HuH-7 (cell line): ENCODE measurements at regions not wholly inside any gene's neighbourhood (a gene's known extent, or its start where the extent isn't known, plus 50 kb on each side); places are given as distances from the start of the nearest gene placed in this dataset.

Experiments
- DNase-seq: peaks from one replicate; pipeline ENCODE4 v3.0.0; 2011; ENCODE audit warnings: low spot score

DNA sequence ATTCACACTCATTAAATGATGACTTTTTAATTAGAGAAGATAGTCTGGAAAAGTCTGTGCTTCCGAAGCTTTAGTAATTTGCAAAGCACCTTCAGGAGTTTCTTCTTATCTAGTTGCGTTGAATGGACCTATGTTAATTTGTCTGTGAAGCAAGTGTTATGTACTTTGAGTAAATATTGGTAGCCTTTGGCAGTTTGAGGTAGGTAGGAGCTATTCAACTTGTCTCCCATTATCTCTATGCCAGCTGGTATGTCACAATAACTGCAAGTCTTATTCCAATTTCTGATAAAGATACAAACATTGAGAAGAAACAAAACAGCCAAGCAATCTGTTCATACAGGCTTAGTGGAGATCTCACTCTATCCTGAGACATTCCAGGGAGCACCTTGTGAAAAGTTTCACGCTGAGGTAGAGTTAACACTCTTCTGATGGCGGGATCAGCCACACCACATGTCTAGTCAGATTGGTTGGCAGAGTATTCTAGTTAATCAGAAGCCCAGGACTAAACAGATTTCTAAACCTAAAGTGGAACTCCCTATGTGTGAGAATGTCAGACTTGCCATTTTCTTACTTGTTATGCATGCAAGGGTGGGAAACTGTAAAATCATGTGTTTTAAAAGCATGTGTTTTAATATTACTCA, 219.8 kb upstream of the MANEA start:
- DNase-seq = no peak

DNA sequence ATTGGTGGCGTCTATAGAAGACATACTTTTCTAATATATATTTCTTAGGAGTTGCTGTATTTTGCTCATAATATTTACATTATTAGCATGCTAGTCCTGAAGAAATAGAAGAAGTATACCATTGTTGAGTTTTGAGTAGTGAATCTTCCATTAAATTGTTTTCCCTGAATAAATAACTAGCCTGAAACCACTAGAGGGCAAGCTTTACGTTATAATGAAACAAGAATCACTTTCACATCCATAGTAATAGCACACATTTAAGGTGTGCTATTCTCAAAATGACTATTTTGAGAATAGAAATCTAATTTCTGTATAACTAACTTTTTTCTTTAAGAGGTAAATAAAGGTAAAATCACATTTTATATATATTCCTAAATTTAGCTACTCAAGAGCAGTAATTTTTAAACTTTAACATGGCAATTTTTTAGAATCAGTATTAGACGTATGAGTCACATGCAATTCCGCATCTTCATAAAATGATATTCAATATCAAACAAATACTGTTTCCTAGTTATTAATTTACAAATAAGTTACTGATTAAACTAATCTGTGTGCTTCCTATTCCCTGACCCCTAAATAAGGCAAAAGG, 213.2 kb upstream of the MANEA start:
- DNase-seq = peak; percentile 19

DNA sequence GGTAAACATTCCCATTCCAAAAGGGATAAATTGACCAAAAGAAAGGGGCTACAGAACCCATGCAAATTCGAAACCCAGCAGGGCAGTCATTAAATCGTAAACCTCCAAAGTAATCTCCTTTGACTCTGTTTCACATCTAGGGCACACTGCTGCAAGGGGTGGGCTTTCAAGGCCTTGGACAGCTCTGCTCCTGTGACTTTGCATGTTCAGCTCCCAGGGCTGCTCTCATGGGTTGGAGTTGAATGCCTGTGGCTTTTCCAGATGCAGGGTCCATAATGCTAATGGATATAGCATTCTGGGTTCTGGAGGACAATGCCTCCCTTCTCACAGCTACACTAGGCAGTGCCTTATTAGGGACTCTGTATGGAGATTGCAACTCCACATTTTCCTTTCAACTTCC, 211.9 kb upstream of the MANEA start:
- DNase-seq = no peak

DNA sequence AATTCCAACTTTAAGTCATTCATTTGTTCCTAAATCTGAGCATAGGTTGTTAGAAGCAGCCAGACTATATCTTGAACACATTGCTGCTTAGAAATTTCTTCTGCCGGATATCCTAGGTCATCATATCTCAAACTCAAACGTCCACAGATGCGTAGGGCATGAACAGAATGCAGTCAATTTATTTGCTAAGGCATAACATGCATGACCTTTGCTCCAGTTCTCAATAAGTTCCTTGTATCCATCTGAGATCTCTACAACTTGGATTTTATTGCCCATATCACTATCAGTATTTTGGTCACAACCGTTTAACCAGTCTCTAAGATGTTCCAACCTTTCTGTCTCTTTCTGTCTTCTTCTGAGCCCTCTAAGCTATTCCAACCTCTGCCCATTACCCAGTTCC, 210.9 kb upstream of the MANEA start:
- no peak for DNase-seq

DNA sequence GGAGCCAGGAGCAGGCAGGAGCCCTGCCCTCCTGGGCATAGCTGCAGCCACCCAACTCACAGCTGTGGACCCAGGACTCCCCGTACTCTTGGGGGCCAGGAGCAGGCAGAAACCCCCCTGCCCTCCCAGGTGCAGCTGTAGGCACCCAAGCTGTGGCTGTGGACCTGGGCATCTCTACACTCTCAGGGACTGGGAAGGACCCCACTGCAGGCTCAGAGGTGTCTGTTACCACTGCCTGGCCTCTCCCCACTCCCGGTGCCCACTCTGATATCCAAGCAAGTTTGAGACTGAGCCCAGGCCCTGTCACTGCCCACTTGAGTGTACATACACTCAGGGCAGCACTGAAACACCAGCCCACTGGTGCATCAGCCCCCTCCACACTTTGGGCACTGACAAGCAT, 193.5 kb upstream of the MANEA start:
- DNase-seq = no peak

DNA sequence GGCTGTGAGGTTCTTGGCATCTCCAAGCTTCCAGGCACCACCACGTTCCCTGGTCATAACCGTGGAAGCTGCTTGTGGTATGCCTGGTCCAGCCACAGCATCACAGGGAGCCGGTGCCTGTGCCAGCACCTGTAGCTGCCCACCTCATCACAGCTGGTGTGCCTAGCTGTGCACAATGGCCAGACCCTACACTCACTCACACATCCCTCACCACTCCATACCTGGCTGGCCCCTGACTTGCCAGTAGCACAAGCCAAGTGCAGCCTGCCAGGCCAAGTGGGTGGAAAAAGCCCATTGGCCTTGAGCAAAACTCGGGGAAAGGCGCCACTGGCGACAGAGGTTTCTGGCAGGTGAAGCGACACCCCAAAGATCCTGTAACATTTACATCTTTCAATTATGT, 192.3 kb upstream of the MANEA start:
- no peak for DNase-seq

DNA sequence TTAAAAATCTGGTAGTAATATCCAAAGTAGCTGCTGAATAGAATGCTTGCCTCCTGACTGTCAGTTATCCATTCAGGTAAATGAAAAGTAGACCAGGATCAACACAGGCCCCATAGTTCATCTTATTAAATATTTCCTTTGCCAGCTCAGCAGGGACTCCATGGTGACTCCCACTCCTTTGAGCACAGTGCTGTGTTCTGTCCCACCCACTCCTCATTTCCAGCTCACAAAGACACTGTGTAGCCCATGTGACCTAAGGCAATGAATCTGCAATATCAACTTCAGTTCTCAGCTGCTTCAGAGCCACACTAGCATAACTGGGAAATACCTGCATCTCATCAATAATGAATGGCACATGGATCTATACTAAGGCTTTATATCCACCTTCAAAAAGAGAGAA, 189.5 kb upstream of the MANEA start:
- no peak for DNase-seq

DNA sequence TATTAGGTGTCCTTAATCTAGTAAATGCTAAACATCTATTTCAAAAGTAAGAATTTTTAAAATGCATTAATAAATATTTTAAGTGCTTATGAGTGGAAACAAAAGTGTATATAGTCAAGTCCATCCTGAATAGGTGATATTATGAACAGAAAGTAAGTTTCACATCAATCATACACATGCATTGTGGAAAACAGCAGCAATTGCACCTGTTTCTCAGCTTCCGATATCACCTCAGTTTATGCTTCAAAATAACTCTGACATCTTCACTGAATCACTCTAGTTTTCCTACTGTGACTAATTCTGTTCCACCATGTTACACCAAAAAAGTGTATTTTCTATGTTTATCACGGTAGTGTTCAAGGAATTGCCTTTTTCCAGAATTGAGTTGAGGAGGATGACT, 172.6 kb upstream of the MANEA start:
- DNase-seq = no peak

DNA sequence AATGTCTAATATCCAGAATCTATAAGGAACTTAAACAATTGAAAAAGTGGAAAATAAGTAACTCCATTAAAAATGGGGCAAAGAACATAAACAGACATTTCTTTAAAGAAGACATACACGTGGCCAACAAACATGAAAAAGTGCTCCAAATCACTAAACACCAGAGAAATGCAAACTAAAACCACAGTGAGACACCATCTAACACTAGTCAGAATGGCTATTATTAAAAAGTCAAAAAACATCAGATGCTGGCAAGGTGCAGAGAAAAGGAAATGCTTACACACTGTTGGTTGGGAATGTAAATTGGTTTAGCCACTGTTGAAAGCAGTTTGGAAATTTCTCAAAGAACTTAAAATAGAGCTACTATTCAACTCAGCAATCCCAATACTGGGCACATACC, 169.2 kb upstream of the MANEA start:
- DNase-seq = no peak

DNA sequence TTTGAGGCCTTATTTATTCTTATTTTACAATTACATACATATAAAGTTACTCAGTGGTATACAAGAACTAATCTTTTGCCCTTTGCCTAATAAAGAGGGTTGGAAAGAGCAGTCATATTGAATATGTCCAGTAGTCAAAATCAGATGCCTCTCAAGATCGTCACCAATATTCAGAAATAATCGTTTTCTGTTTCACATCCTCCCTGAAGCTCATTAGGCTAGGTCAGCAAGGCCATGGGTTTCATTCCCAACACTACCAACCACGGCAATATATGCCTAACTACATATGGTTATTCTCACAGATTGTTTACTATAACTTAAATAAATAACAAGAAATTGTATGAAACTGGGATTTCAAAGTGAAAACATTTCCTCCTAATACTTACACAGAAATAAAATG, 167.2 kb upstream of the MANEA start:
- DNase-seq = no peak

DNA sequence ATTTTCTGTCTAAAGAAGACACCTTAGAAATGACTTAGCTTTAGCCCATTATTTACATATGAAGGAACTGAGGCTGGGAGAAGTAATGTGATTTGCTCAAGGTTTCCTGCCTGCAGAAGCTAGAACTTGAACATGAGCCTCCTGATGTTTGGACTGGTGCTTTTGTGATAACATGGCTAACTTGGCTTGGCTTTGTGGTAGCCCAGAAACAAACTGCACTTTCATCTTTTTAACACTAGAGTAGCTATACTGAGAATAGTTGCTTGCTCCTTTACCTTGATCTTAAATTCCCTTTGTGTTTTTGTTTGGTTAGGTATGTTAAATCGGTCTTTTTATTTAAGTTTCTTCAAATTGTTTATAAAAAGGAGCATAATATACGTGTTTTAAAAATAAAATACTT, 163.5 kb upstream of the MANEA start:
- DNase-seq = no peak

DNA sequence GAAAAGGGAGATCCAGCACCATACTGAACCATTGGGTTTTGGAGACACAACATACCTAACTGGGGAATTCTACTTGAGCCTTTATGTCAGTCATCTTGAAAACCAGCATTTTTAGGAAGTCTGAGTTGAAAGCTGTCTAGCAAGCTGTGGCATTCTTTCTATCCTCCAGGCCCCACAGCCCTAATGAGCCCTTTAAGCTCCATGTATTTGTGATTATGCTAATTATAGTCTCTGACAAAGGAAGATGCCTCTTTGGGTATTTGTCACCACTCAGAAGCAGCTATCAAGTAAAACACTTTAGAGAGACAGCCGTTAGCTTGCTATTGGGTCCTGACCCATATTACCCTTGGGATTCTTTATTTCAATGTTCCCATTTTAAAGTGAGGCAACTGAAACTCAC, 159.5 kb upstream of the MANEA start:
- no peak for DNase-seq

DNA sequence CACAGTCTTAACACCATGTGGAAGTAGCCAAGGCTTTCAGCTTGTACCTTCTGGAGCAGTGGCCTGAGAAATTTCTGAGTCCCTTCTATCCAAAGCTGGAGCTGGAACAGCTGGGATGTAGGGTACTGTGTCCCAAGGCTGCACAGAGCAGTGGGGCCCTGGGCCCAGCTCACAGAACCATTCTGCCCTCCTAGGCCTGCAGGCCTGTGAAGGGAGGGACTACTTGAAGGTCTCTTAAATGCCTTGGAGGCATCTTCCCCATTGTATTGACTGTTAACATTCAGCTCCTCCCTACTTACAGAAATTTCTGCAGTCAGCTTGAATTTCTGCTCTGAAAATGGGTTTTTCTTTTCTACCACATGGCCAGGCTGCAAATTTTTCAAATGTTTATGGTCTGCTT, 156.5 kb upstream of the MANEA start:
- no peak for DNase-seq

DNA sequence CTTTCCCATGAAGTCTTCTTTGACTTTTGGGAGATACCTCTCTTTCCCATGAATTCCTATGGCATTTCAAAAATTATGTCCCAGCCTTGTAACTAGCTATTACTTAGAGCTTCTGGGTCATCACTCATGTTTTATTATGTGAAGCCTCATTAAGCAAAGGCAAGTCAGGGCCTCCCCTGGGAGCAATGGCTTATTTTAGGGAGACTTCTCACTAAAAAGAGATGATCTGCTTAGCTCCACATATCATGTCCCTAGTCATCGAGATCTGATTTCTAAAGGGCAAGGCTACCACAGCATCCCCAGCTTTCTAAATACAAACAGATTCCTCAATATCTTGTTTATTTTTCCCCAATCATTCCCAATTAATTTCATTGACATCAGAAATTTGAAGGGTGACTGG, 154.0 kb upstream of the MANEA start:
- DNase-seq = no peak

DNA sequence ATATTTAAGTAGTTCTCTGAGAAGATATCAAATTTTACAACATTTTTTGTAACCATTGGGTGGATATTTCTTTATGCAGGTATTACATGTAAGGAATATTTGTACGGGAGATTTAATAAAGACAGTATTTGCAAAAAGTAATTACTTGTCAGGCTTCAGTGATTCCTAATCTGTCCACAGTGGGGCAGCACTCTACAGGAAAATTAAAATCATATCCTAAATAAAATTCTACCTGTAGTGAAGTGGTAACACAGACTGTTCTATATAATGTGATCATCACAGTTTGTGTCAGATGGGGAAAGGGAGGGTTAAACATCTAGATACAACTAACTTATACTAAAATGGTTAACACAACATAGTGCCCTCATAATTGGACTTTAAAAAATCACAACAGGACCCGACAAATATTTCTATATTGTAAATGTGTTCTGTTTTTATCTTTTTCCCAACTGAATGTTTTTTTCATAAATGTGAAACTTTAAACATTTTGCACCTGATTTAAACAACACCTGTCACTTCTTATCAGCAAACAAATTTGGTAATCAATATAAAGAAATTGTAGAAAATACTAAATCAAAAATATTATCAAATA, 145.6 kb upstream of the MANEA start:
- no peak for DNase-seq

DNA sequence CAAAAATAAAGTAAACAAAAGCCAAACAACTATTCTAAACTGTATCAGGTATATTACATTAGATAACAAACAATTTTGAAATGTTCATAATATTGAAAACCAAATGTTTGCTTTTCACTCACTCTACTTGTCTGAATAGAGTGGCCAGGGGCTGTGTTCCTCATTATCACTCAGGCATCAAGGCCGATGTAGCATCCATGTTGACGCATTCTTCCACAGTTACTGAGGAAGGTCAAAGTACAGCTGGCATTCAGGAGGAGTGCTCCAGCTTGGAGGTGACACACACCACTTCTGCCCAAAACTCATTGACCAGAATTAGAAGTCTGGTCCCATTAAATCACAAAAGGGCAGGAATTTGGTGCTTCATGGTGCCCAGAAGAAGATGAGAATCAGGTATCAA, 137.6 kb upstream of the MANEA start:
- no peak for DNase-seq

DNA sequence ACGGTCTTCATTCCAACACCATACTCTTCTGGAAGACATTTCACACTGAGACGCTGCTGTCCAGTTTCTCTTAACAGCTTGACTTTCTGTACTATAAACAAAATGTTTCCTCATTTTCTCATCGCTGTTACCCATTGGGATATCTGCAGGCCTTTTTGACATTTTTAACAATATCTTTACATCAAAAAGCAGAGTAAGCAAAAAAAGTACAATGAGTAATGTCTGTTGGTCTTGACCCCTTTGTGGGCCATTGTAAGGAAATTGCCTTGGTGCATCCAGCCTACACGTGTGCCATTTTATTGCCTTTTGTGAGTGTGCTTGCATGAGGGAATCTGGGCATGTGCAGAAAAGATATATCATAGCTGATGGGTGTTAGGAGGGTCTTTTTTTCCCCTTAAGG, 129.1 kb upstream of the MANEA start:
- no peak for DNase-seq

DNA sequence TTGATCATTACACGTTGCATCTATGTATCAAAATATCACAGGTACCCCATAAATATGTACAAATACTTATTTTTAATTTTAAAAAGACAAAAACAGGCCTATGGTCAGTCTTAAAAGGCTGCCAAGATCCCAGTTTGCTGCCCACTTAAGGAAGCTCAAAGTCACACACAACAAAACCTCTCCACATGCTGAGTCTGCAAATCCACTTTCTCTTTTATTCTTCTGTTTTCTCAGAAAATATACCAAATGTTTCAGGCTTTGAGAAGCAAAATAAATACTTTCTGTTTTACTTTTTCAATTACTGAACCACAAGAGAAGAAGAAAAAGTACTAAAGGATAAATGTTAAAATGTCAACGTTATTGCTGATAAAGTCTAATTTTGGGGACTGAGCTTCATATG, 107.8 kb upstream of the MANEA start:
- no peak for DNase-seq

DNA sequence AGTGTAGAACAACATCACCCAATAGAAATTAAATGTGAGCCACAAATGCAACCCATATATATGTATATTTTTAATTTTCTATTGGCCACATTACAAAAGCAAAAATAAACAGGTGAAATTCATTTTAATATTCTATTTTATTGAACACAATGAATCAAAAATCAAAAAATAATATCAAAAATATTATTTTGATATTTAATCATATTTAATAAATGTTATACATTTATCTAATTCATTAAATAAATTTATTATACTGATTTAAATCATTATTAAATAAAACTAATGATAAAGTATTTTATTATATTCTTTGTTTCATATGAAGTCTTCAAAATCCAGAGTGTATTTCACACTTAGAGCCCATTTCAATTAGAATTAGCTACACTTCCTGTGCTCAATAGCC, 98.4 kb upstream of the MANEA start:
- no peak for DNase-seq

DNA sequence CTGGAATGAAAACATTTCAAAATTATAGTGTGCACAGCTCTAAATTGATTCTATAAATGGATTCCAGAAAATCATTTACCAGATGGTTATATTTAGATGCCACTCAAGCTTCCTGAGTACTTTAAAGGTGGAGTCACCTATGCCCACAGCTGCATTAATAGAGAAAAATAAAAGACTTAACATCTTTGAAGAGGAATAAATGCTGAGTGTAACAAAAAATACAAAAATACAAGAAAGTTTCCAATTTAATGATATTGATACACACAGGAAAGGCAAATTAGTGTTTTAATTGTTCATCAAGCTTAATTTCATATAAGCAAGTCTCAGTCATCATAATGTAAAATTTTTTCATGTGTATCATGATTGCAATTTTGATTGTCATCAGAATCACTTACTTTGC, 89.5 kb upstream of the MANEA start:
- no peak for DNase-seq

DNA sequence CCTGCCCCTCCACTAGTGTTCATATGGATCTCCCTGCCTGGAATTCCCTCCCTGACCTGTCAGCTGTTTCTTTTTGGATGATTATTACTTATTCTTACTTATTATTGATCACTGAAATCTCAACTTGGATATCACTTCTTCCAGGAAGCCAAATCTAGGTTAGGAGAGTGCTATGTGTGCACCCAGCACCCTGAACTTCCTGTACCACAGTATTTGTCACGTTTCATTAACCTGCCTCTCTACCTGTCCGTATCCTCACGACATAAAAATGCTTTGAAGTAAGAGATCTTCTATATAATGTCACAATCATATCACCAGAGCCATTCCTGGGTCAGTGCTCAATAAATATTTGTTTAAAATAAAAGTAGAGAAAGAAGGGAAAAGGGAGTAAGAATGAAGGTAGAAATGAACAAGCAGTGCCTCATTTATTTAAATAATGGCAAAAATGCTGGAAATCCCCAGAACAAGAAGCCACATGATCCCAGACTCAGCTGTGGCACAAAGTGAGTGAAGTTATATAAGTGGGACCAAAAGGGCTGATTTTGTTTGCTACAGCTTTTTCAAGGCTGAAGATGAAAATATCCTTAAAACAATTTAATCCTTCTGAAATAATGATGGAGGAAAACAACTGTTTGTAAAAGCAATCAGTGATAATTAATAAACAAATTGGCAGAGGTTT, 88.0 kb upstream of the MANEA start:
- no peak for DNase-seq

DNA sequence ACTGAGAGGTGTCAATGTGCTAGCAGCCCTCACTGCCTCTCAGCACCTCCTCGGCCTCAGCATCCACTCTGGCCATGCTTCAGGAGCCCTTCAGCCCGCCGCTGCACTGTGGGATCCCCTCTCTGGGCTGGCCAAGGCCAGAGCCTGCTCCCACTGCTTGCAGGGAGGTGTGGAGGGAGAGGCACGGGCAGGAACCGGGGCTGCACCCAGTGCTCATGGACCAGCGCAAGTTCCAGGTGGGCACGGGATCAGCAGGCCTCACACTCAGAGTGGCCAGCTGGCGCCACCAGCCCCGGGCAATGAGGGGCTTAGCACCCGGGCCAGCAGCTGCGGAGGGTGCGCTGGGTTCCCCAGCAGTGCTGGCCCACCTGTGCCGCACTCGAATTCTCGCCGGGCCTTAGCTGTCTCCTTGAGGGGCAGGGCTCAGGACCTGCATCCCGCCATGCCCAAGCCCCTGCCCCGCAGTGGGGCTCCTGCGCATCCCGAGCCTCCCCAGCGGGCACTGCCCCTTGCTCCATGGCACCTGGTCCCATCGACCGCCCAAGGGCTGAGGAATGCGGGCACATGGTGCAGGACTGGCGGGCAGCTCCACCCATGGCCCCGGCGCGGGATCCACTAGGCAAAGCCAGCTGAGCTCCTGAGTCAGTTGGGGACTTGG, 80.4 kb upstream of the MANEA start:
- DNase-seq = no peak
